Stimulated activated naive CD8-positive, alpha-beta T cell treated with anti-CD3 and anti-CD28 coated beads, Interleukin-15, Interleukin-2, amounts not matched to agents 100 ng/mL and 50 ng/mL, for 24 hours (primary cell): ENCODE measurements at regions not wholly inside any gene's neighbourhood (a gene's known extent, or its start where the extent isn't known, plus 50 kb on each side); places are given as distances from the start of the nearest gene placed in this dataset.

Source experiments
- H3K27ac Mint-ChIP-seq: one replicate; pipeline ENCODE4 v1.8.0; 2021; ENCODE audit warnings: mild to moderate bottlenecking, mixed read lengths
- H3K27me3 Mint-ChIP-seq: one replicate; pipeline ENCODE4 v1.8.0; 2021; ENCODE audit warnings: mixed read lengths
- H3K36me3 Mint-ChIP-seq: one replicate; pipeline ENCODE4 v1.8.0; 2021; ENCODE audit warnings: low read depth, mixed read lengths
- H3K4me1 Mint-ChIP-seq: one replicate; pipeline ENCODE4 v1.8.0; 2021; ENCODE audit warnings: low read depth, mixed read lengths
- H3K4me3 Mint-ChIP-seq: one replicate; pipeline ENCODE4 v1.8.0; 2021; ENCODE audit warnings: mild to moderate bottlenecking, mixed read lengths
- H3K9me3 Mint-ChIP-seq: one replicate; pipeline ENCODE4 v1.8.0; 2021; ENCODE audit warnings: mixed read lengths

DNA sequence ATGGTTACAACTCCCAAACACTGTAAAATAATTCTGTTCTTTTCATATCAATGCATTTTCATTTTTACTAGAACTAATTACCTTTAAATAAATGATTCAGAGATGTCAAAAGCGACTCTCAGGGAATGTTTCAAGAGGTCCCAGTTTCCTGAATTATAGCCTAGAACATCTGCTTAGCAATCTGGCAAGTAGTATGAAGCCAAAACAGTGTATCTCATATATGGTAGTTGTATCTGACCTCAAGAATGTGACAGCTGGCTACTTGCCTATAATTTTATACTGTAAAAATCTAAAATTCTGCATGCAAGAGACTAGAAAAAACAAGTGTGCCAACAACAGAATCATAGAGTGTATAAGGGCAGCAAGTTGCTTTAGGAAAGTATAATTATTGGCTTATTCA is 187.7 kb upstream of the POU5F2 start:
- H3K4me3 Mint-ChIP-seq: no peak overlapping the region
- H3K4me1 Mint-ChIP-seq: no peaks in the 10 kb centered on the region
- H3K36me3 Mint-ChIP-seq: peaks cover 18% of the 10 kb centered on the region
- H3K27me3 Mint-ChIP-seq: no peaks in the 10 kb centered on the region
- H3K27ac Mint-ChIP-seq: no peak overlapping the region
- H3K9me3 Mint-ChIP-seq: peaks cover 2% of the 10 kb centered on the region

GRCh38 chr5:93926831-93927620 is 185.6 kb upstream of the POU5F2 start:
- Mint-ChIP-seq H3K27ac (no peak overlapping the region), H3K36me3 (peaks cover 6% of the 10 kb centered on the region), H3K4me3 (no peak overlapping the region)

GRCh38 chr5:93925321-93925720 is 183.9 kb upstream of the POU5F2 start:
- Mint-ChIP-seq H3K36me3 (peaks cover 11% of the 10 kb centered on the region), H3K4me3 (no peak overlapping the region), H3K4me1 (no peaks in the 10 kb centered on the region), H3K9me3 (no peaks in the 10 kb centered on the region), H3K27me3 (no peaks in the 10 kb centered on the region), H3K27ac (peak overlapping the region; percentile 5)

More at GRCh38 chr5:93926831-93927620, 185.6 kb upstream of the POU5F2 start:
- Mint-ChIP-seq H3K27me3 (no peaks in the 10 kb centered on the region), H3K4me1 (no peaks in the 10 kb centered on the region), H3K9me3 (no peaks in the 10 kb centered on the region)

- H3K27ac Mint-ChIP-seq: no peak overlapping the region
- H3K27me3 Mint-ChIP-seq: no peaks in the 10 kb centered on the region
- H3K9me3 Mint-ChIP-seq: no peaks in the 10 kb centered on the region
- no peaks in the 10 kb centered on the region for H3K4me1 Mint-ChIP-seq
- H3K36me3 Mint-ChIP-seq: peaks cover 11% of the 10 kb centered on the region
- no peak overlapping the region for H3K4me3 Mint-ChIP-seq
These were observed 183.2 kb upstream of the POU5F2 start for GRCh38 chr5:93924628-93925027.

DNA sequence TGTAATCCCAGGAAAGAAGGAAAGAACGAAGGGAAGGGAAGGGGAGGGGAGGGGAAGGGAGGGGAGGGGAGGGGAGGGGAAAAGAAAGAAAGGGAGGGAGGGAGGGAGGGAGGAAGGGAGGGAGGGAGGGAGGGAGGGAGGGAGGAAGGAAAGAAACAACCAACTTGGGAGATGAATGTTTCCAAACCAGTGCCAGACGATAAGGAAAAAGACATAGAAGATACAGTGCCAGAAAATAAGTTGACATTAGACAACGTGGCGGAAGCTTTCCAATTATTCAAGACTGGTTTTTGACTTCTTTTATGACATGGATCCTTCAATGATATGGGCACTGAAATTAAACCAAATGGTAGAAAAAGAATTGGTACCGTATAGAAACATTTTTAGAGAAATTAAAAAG is 181.2 kb upstream of the POU5F2 start:
- no peak overlapping the region for H3K27ac Mint-ChIP-seq
- no peaks in the 10 kb centered on the region for H3K9me3 Mint-ChIP-seq
- H3K4me3 Mint-ChIP-seq: no peak overlapping the region
- H3K27me3 Mint-ChIP-seq: no peaks in the 10 kb centered on the region
- peaks cover 11% of the 10 kb centered on the region for H3K36me3 Mint-ChIP-seq
- H3K4me1 Mint-ChIP-seq: no peaks in the 10 kb centered on the region

DNA sequence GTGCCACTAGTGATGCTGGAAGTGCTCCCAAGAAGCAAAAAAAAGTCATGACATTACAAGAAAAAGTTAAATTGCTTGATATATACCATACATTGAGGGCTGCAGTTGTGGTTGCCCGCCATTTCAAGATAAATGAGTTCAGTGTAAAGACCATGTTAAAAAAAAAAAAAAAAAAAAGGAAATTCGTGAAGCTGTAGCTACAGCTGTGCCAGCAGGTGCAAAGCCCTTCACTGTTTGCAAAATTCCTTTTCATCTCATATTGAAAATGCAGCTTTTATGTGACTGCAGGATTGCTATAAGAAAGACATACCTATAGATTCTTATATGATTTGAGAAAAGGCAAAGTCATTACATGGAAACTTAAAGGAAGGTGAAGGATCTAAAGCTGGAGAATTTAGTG is 179.6 kb upstream of the POU5F2 start:
- no peak overlapping the region for H3K4me3 Mint-ChIP-seq
- H3K4me1 Mint-ChIP-seq: no peaks in the 10 kb centered on the region
- H3K9me3 Mint-ChIP-seq: no peaks in the 10 kb centered on the region
- no peak overlapping the region for H3K27ac Mint-ChIP-seq
- H3K36me3 Mint-ChIP-seq: peaks cover 11% of the 10 kb centered on the region
- H3K27me3 Mint-ChIP-seq: no peaks in the 10 kb centered on the region

- H3K36me3 Mint-ChIP-seq: peaks cover 4% of the 10 kb centered on the region
- no peak overlapping the region for H3K4me3 Mint-ChIP-seq
- H3K4me1 Mint-ChIP-seq: no peaks in the 10 kb centered on the region
- H3K27me3 Mint-ChIP-seq: no peaks in the 10 kb centered on the region
- H3K9me3 Mint-ChIP-seq: no peaks in the 10 kb centered on the region
- no peak overlapping the region for H3K27ac Mint-ChIP-seq
These were observed 175.5 kb upstream of the POU5F2 start for GRCh38 chr5:93916872-93917271.

GRCh38 chr5:93915142-93915553 is 173.7 kb upstream of the POU5F2 start:
- Mint-ChIP-seq H3K36me3 (no peaks in the 10 kb centered on the region), H3K9me3 (no peaks in the 10 kb centered on the region), H3K27me3 (no peaks in the 10 kb centered on the region), H3K27ac (no peak overlapping the region), H3K4me1 (no peaks in the 10 kb centered on the region), H3K4me3 (no peak overlapping the region)

GRCh38 chr5:93911609-93912008 is 170.2 kb upstream of the POU5F2 start:
- Mint-ChIP-seq H3K36me3 (no peaks in the 10 kb centered on the region), H3K4me3 (no peak overlapping the region), H3K4me1 (no peaks in the 10 kb centered on the region), H3K9me3 (no peaks in the 10 kb centered on the region), H3K27me3 (no peaks in the 10 kb centered on the region), H3K27ac (no peak overlapping the region)

- no peaks in the 10 kb centered on the region for H3K27me3 Mint-ChIP-seq
- H3K9me3 Mint-ChIP-seq: no peaks in the 10 kb centered on the region
- no peak overlapping the region for H3K4me3 Mint-ChIP-seq
- no peak overlapping the region for H3K27ac Mint-ChIP-seq
- no peaks in the 10 kb centered on the region for H3K4me1 Mint-ChIP-seq
- no peaks in the 10 kb centered on the region for H3K36me3 Mint-ChIP-seq
These were observed 168.0 kb upstream of the POU5F2 start for GRCh38 chr5:93909356-93909755.

GRCh38 chr5:93904917-93905316 is 163.5 kb upstream of the POU5F2 start:
- H3K27me3 Mint-ChIP-seq: no peaks in the 10 kb centered on the region
- H3K9me3 Mint-ChIP-seq: no peaks in the 10 kb centered on the region
- H3K4me3 Mint-ChIP-seq: no peak overlapping the region
- no peaks in the 10 kb centered on the region for H3K36me3 Mint-ChIP-seq
- no peak overlapping the region for H3K27ac Mint-ChIP-seq
- no peaks in the 10 kb centered on the region for H3K4me1 Mint-ChIP-seq

GRCh38 chr5:93902288-93902687 is 160.9 kb upstream of the POU5F2 start:
- H3K9me3 Mint-ChIP-seq: no peaks in the 10 kb centered on the region
- no peak overlapping the region for H3K27ac Mint-ChIP-seq

DNA sequence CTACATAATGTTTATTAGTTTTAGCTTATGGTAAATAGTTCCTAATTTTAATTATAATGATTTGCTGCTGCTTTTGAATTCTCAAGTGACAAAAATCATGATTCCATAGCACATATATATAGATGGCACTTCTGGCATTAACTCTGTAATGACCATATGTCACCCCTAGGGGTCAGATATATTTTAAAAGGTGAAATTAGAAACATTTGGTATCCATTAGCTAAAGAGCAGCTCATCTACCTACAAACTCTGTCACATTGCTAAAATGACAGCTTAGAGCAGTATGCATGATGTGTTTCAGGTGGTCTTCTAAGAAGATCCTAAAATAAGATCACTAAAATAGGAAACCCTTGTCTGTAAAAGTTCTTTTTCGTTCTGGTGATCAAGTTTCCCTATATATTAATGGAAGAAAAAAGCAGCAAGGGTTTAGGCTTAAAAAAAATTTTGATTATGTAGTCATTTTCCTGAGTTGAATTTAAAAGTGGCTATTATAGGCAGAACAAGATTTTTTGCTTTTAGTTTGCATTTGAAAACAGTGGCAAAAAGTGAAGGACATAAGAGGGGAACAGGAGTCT is 157.7 kb upstream of the POU5F2 start:
- H3K4me3 Mint-ChIP-seq: no peak overlapping the region
- no peaks in the 10 kb centered on the region for H3K27me3 Mint-ChIP-seq
- H3K9me3 Mint-ChIP-seq: no peaks in the 10 kb centered on the region

More at GRCh38 chr5:93902288-93902687, 160.9 kb upstream of the POU5F2 start:
- no peaks in the 10 kb centered on the region for H3K36me3 Mint-ChIP-seq
- no peaks in the 10 kb centered on the region for H3K27me3 Mint-ChIP-seq
- no peaks in the 10 kb centered on the region for H3K4me1 Mint-ChIP-seq
- H3K4me3 Mint-ChIP-seq: no peak overlapping the region

GRCh38 chr5:93894601-93895354 is 153.4 kb upstream of the POU5F2 start:
- Mint-ChIP-seq H3K4me3 (no peak overlapping the region), H3K36me3 (no peaks in the 10 kb centered on the region), H3K27ac (no peak overlapping the region)

More for the DNA sequence above, 157.7 kb upstream of the POU5F2 start:
- Mint-ChIP-seq H3K4me1 (no peaks in the 10 kb centered on the region), H3K27ac (no peak overlapping the region), H3K36me3 (no peaks in the 10 kb centered on the region)

GRCh38 chr5:93893075-93893474 is 151.7 kb upstream of the POU5F2 start:
- no peaks in the 10 kb centered on the region for H3K36me3 Mint-ChIP-seq
- H3K9me3 Mint-ChIP-seq: no peaks in the 10 kb centered on the region
- no peaks in the 10 kb centered on the region for H3K27me3 Mint-ChIP-seq
- no peak overlapping the region for H3K4me3 Mint-ChIP-seq
- H3K4me1 Mint-ChIP-seq: no peaks in the 10 kb centered on the region
- H3K27ac Mint-ChIP-seq: no peak overlapping the region

More at GRCh38 chr5:93894601-93895354, 153.4 kb upstream of the POU5F2 start:
- no peaks in the 10 kb centered on the region for H3K4me1 Mint-ChIP-seq
- no peaks in the 10 kb centered on the region for H3K27me3 Mint-ChIP-seq
- no peaks in the 10 kb centered on the region for H3K9me3 Mint-ChIP-seq
